NOMO-1 treated with dmso at 0.1 percent for 144 hours (cell line): ENCODE measurements at regions not wholly inside any gene's neighbourhood (a gene's known extent, or its start where the extent isn't known, plus 50 kb on each side); places are given as distances from the start of the nearest gene placed in this dataset.

Source experiments
- DNase-seq: peaks from one replicate; lab custom pipeline; 2025; ENCODE audit not compliant: unreplicated experiment; lab: John Stamatoyannopoulos, UW

DNA sequence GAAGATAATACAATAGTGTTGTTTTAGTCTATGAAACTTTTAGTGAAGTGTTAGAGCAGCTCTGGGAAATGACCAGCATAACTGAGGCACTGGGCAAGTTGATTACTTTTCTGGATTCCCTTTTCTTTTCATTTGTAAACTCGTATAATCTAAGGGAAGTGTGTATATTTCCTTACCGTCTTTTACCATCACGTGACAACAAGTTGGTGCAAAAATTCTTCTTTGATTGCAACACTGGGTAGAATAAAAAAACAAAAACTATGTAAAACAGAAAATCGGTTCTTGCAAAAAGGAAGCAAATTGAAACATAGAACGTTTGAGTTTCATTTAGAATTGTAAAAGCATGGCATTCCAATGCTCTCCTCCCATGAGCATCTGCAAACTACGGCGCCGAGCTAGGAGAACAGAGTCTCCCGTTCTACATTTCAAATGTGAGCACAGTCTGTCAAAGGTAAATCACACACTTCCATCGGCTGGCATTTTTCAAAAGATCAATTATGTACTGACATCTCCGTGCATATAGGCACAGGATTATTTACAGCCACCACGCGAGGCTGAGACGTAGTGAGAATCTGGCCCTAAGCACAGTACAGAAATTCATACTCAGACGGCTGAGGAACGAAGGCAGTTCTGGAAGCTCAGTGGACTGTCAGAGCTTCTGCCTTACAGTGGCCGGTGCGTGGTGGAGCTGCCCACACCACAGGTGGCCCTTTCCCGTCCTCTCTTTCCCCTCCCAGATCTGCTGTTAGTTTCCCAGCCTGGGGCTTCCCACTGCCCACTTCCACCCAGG lies 314.0 kb downstream of the BMP7 start:
- DNase-seq, result no peak

DNA sequence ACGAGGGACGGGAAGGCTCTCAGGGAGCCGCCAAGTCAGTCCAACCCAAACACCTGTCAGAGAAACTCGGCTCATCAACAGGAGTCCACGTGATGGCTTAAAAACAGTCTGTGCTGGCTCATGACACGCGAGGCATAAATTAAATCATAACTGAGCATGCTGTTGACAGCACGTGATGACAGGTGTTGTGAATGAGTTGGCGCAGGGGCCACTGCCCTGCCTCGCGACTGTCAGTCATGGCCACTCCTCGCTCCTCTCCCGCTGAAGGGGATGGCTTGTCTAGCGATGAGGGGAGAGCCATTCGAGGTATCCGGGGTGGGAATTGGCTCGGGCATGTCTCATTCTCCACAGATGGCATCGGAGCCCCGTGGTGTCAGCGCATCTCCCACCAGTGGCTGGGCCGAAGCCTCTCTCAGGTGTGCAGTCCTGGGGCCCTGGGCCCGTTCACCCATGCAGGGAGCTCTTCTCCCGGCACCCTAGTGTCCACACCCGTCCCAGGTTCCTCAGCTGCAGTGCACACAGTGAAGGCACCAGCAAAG lies 313.3 kb downstream of the BMP7 start:
- DNase-seq, result no peak

DNA sequence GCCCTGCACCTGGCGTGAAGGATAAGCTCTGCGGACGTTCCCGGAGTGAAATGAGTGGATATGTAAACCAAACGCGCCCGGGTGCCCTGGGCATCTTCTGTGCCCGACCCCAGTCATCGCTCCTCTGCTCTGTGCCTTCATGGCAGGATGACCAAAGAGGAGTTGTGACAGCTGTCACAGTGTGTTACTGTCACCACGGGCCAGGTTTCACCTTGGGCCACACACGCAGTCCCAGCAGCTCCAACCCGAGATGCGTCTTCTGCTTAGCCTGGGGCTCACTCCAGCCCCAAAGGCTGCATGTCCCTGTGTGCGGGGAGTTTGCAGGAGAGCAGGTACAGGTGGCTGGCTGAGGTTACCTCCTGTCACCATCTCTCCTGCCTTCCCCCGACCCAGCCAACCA lies 311.6 kb downstream of the BMP7 start:
- DNase-seq, result no peak

DNA sequence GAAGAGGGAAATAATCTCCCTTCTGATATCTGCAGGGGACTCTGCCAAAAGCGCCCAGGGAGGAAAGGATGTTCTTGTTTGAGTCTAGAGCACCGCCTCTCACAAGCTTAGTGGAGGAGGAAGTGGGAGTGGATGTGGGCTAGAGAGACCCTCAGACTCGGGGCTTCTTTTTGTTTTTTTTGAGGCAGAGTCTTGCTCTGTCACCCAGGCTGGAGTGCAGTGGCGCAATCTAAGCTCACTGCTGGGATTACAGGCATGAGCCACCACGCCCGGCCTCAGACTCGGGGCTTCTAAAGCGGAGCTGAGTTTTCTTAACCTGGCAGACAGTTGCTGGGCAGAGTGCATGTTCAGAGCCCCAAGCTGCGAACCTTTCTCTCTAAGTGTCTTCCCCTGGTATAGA lies 310.8 kb downstream of the BMP7 start:
- DNase-seq, result peak; percentile 87

GRCh38 chr20:56956534-56956933 lies 309.9 kb downstream of the BMP7 start:
- DNase-seq, result peak; percentile 23

- DNase-seq, result no peak
Observed at GRCh38 chr20:56957737-56958553, 308.5 kb downstream of the BMP7 start.

DNA sequence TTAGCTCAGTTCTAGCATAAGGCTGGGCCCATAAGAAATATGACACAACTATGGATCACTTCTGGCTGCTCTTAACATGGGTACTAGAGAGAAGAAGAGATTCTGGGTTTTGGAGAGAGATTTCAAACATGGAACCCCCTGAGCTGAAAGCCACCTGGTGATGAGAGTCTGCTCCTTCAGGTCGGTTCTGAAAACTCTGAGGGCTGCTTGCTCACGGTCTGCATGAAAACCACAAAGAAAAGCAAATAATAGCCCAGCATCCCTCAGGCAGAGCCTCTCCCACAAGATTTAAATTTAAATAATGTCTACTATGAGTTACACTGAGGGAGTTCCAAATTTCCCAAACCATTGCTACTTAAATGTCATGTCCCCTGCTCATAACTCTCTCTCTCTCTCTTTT lies 301.5 kb downstream of the BMP7 start:
- DNase-seq, result no peak

GRCh38 chr20:56967916-56968315 lies 298.5 kb downstream of the BMP7 start:
- no peak for DNase-seq

- no peak for DNase-seq
Observed at GRCh38 chr20:56968376-56969048, 297.9 kb downstream of the BMP7 start.

- DNase-seq, result peak; percentile 62
Observed at GRCh38 chr20:56974499-56975250, 291.8 kb downstream of the BMP7 start.

DNA sequence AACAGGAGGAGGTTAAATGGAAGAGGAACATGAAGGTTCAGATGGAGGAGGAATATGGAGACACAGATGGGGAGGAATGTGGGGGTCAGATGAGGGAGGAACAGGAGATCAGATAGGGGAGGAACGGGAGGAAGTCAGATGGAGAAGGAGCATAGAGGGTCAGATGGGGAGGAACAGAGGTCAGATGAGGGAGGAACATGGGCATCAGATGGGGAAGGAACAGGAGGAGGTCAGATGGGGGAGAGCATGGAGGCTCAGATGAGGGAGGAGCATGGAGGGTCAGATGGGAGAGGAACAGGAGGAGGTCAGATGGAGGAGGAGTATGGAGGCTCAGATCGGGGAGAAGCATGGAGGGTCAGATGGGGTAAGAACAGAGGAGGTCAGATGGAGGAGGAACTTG lies 290.6 kb downstream of the BMP7 start:
- DNase-seq, result no peak

- no peak for DNase-seq
Observed at GRCh38 chr20:56976336-56976735, 290.1 kb downstream of the BMP7 start.

- no peak for DNase-seq
Observed at GRCh38 chr20:56978475-56978874, 288.0 kb downstream of the BMP7 start.

GRCh38 chr20:56979125-56979524 lies 287.3 kb downstream of the BMP7 start:
- DNase-seq, result no peak

DNA sequence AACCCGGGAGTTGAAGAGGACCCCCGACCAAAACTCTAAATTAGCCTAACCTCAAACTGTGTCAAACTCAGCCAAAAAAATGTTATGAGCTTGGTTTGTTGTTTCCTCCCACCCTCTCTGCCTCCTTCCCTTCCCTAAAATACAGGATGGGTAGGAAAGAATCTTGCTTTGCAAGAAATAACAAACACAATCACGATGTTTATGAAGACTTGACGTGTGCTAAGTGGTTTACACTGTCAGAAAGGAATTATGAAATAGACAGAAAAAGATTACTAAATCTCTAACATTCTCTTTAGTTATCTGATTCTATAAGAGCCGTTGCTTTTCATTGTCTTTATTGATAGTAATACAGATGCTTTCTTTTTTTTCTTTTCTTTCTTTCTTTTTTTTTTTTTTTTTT lies 285.1 kb downstream of the BMP7 start:
- DNase-seq, result no peak

- no peak for DNase-seq
Observed at GRCh38 chr20:56983813-56984212, 282.6 kb downstream of the BMP7 start.

- DNase-seq, result no peak
Observed at GRCh38 chr20:56985066-56985685, 281.3 kb downstream of the BMP7 start.

DNA sequence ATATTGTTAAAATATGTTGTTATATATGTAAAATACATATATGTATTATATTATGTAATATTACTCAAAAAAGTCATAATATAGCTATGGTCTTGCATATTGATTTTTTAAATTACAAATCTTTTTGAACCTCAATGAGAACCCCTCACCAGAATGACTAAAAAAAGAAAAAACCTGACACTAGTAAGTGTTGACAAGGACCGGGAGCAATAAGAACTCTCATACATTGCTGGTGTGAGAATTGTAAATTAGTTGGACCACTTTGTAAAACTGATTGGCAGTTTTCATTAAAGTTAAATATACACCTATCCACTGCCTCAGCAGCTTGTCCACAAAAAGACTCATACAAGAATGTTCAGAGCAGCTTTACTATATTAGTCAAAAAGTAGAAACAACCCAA lies 280.0 kb downstream of the BMP7 start:
- DNase-seq, result no peak

- DNase-seq, result no peak
Observed at GRCh38 chr20:56986931-56987720, 279.3 kb downstream of the BMP7 start.

DNA sequence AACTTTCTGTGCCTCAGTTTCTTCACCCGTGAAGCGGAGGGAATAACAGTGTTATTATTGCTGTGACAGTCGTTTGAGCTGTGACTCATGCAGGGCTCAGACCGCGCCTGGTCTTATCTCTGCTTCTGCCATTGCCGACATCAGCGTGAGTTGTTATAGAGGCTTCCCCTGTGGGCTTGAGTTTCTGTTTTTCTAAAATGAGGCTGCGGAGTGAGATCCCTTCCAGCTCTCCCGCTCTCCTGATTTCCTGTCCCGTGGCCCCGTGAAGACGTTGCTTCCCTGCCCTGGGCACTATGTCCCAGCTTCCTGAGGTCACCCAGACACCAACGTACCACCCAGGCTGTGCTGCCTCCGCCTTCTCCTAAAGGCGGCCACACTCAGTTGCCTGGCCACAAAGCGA lies 278.5 kb downstream of the BMP7 start:
- no peak for DNase-seq
